Ecto neural progenitor cell (in vitro differentiated cells): ENCODE measurements at regions not wholly inside any gene's neighbourhood (a gene's known extent, or its start where the extent isn't known, plus 50 kb on each side); places are given as distances from the start of the nearest gene placed in this dataset.

Experiments used
- DNase-seq: peaks from one replicate; pipeline ENCODE4 v3.0.0-alpha.2; 2018; ENCODE audit warnings: low spot score

GRCh38 chrX:44470816-44471215 lies 71.8 kb downstream of the FUNDC1 start:
- no peak for DNase-seq

GRCh38 chrX:44462850-44463249 lies 79.8 kb downstream of the FUNDC1 start:
- no peak for DNase-seq

GRCh38 chrX:44459501-44459900 lies 83.2 kb downstream of the FUNDC1 start:
- DNase-seq: no peak

- DNase-seq: no peak
Observed at GRCh38 chrX:44456685-44457084, 86.0 kb downstream of the FUNDC1 start.

- DNase-seq: peak; percentile 45
Observed at GRCh38 chrX:44451056-44451455, 91.6 kb downstream of the FUNDC1 start.

GRCh38 chrX:44447214-44447613 lies 95.4 kb downstream of the FUNDC1 start:
- no peak for DNase-seq

GRCh38 chrX:44440006-44440405 lies 96.5 kb upstream of the EFHC2 start:
- no peak for DNase-seq

GRCh38 chrX:44439242-44439794 lies 95.8 kb upstream of the EFHC2 start:
- no peak for DNase-seq

GRCh38 chrX:44435047-44435446 lies 91.6 kb upstream of the EFHC2 start:
- no peak for DNase-seq

GRCh38 chrX:44433556-44433955 lies 90.1 kb upstream of the EFHC2 start:
- no peak for DNase-seq

- no peak for DNase-seq
Observed at GRCh38 chrX:44432641-44433040, 89.2 kb upstream of the EFHC2 start.

GRCh38 chrX:44431194-44431593 lies 87.7 kb upstream of the EFHC2 start:
- no peak for DNase-seq

- no peak for DNase-seq
Observed at GRCh38 chrX:44428989-44429627, 85.6 kb upstream of the EFHC2 start.

GRCh38 chrX:44422631-44423030 lies 79.2 kb upstream of the EFHC2 start:
- no peak for DNase-seq

GRCh38 chrX:44415639-44416386 lies 72.3 kb upstream of the EFHC2 start:
- DNase-seq: no peak

- no peak for DNase-seq
Observed at GRCh38 chrX:44401151-44401550, 57.7 kb upstream of the EFHC2 start.

- DNase-seq: no peak
Observed at GRCh38 chrX:44400588-44400987, 57.1 kb upstream of the EFHC2 start.

- no peak for DNase-seq
Observed at GRCh38 chrX:44400161-44400560, 56.7 kb upstream of the EFHC2 start.
